ENCODE measurements at regions not wholly inside any gene's neighbourhood (a gene's known extent, or its start where the extent isn't known, plus 50 kb on each side); places are given as distances from the start of the nearest gene placed in this dataset.

- DNase-seq, result no peak
- Histone ChIP-seq H3K36me3 (no peaks in the 10 kb centered on the region), H3K9me3 (no peaks in the 10 kb centered on the region)
Observed at GRCh38 chr10:131689954-131690757, 210.7 kb upstream of the PPP2R2D start.

GRCh38 chr10:131690805-131691239 lies 210.0 kb upstream of the PPP2R2D start:
- Histone ChIP-seq H3K9me3 (no peaks in the 10 kb centered on the region), H3K36me3 (no peaks in the 10 kb centered on the region), H3K4me1 (no peaks in the 10 kb centered on the region), H3K4me3 (ENCODE audit: low read depth, low read length) (no peak overlapping the region), H3K27me3 (no peaks in the 10 kb centered on the region)
- DNase-seq, result no peak
- TF ChIP-seq CTCF (IDR thresholded peaks at IDR 0.05; ENCODE audit: low read depth, low read length), result no peak

More at GRCh38 chr10:131689954-131690757, 210.7 kb upstream of the PPP2R2D start:
- Histone ChIP-seq H3K4me1 (no peaks in the 10 kb centered on the region), H3K4me3 (ENCODE audit: low read depth, low read length) (no peak overlapping the region), H3K27me3 (no peaks in the 10 kb centered on the region)
- TF ChIP-seq CTCF (IDR thresholded peaks at IDR 0.05; ENCODE audit: low read depth, low read length), result no peak

- DNase-seq, result no peak
- no peaks in the 10 kb centered on the region for H3K9me3 ChIP-seq
- TF ChIP-seq CTCF (IDR thresholded peaks at IDR 0.05; ENCODE audit: low read depth, low read length), result no peak
- no peaks in the 10 kb centered on the region for H3K27me3 ChIP-seq
- no peak overlapping the region for H3K4me3 ChIP-seq (ENCODE audit: low read depth, low read length)
- H3K4me1 ChIP-seq, result no peaks in the 10 kb centered on the region
- no peaks in the 10 kb centered on the region for H3K36me3 ChIP-seq
Observed at GRCh38 chr10:131691481-131692090, 209.2 kb upstream of the PPP2R2D start.

GRCh38 chr10:131692176-131692575 lies 208.6 kb upstream of the PPP2R2D start:
- TF ChIP-seq CTCF (IDR thresholded peaks at IDR 0.05; ENCODE audit: low read depth, low read length), result no peak
- Histone ChIP-seq H3K9me3 (no peaks in the 10 kb centered on the region), H3K4me1 (no peaks in the 10 kb centered on the region), H3K36me3 (no peaks in the 10 kb centered on the region), H3K4me3 (ENCODE audit: low read depth, low read length) (no peak overlapping the region), H3K27me3 (no peaks in the 10 kb centered on the region)
- no peak for DNase-seq

GRCh38 chr10:131692686-131693334 lies 208.0 kb upstream of the PPP2R2D start:
- no peaks in the 10 kb centered on the region for H3K27me3 ChIP-seq
- no peak overlapping the region for H3K4me3 ChIP-seq (ENCODE audit: low read depth, low read length)
- no peaks in the 10 kb centered on the region for H3K36me3 ChIP-seq
- no peaks in the 10 kb centered on the region for H3K9me3 ChIP-seq
- H3K4me1 ChIP-seq, result no peaks in the 10 kb centered on the region
- no peak for TF ChIP-seq CTCF (IDR thresholded peaks at IDR 0.05; ENCODE audit: low read depth, low read length)
- no peak for DNase-seq

Data from BE2C (cell line).